ENCODE measurements at regions not wholly inside any gene's neighbourhood (a gene's known extent, or its start where the extent isn't known, plus 50 kb on each side); places are given as distances from the start of the nearest gene placed in this dataset.
A peak's percentile ranks its signal among the peaks of the same experiment; 100 is the strongest.

DNA sequence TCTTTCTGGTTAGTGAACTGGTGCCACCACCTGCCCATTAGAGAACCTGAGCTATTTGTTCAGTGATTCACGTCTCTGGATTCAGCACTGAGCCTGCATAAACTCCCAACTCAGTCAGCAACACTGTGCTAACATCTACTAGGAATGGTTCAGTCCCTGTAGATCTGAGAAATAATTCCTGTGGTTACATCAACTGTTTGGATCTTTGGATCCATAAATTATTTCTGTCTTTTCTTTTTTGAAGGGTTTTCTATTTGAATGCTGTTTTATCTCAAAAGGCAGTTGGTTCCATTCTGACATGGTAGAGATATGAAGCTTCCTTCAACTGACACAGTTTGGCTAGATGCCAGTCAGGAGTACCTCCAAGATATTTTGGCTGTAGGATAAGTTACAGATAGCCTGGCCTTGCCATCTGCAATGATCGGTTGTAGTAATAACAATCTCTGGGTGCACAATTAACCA is 125.9 kb downstream of the TRMT11 start (continued):
- TF ChIP-seq SRF (CRISPR knock-in tag; IDR thresholded peaks at IDR 0.05) (no peak; a peak in 1 of 4 replicates), MCM5 (IDR thresholded peaks at IDR 0.05; ENCODE audit: low read depth) (no peak), TOE1 (IDR thresholded peaks at IDR 0.05; ENCODE audit: borderline replicate concordance) (0 out of 2 replicates have a peak, but pooled peaks have one; percentile 19), TOE1 (CRISPR knock-in tag; IDR thresholded peaks at IDR 0.05; ENCODE audit: borderline replicate concordance, low read depth) (no peak), CXXC5 (CRISPR knock-in tag; IDR thresholded peaks at IDR 0.05) (peak; percentile 50), ZNF75A (CRISPR knock-in tag; IDR thresholded peaks at IDR 0.05) (0 out of 2 replicates have a peak, but pooled peaks have one; percentile 29), CBX1 (IDR thresholded peaks at IDR 0.05; ENCODE audit: low read depth) (no peak), PYGO2 (tag; IDR thresholded peaks at IDR 0.05) (peak; percentile 91), NBN (IDR thresholded peaks at IDR 0.05; ENCODE audit: low read depth) (peak; percentile 86), RBM15 (IDR thresholded peaks at IDR 0.05; ENCODE audit: insufficient read depth, low read length) (no peak), CCNT2 (IDR thresholded peaks at IDR 0.05; ENCODE audit: borderline replicate concordance, extremely low read depth, insufficient read length, low read depth, low read length) (peak; percentile 95), TBL1XR1 (IDR thresholded peaks at IDR 0.05; ENCODE audit: low read length in 2 of 2) (peak in 1 of 2 experiments; percentile 87; a peak in 2 of 4 replicates), SMARCA4 (IDR thresholded peaks at IDR 0.05) (peak; percentile 95), GTF2A2 (tag; IDR thresholded peaks at IDR 0.05) (no peak), CBX2 (IDR thresholded peaks at IDR 0.05; ENCODE audit: insufficient read depth, low read length, poor library complexity, severe bottlenecking) (no peak), ZNF347 (CRISPR knock-in tag; IDR thresholded peaks at IDR 0.05; ENCODE audit: low read depth) (no peak), FOXK2 (conservative IDR thresholded peaks at IDR 0.05 in 1 of 2, IDR thresholded peaks at IDR 0.05 in 1 of 2; ENCODE audit: low read depth in 2 of 2) (peak; percentile 46 to 48; a peak in 1 of 4 replicates), U2AF1 (optimal IDR thresholded peaks at IDR 0.05; ENCODE audit: low read depth, low read length) (no peak), MXI1 (IDR thresholded peaks at IDR 0.05; ENCODE audit: low read depth, low read length) (no peak), ZNF57 (CRISPR knock-in tag; IDR thresholded peaks at IDR 0.05) (no peak), SMAD2 (IDR thresholded peaks at IDR 0.05; ENCODE audit: low read depth, low read length) (no peak)
- TF ChIP-seq, protein P1, sequence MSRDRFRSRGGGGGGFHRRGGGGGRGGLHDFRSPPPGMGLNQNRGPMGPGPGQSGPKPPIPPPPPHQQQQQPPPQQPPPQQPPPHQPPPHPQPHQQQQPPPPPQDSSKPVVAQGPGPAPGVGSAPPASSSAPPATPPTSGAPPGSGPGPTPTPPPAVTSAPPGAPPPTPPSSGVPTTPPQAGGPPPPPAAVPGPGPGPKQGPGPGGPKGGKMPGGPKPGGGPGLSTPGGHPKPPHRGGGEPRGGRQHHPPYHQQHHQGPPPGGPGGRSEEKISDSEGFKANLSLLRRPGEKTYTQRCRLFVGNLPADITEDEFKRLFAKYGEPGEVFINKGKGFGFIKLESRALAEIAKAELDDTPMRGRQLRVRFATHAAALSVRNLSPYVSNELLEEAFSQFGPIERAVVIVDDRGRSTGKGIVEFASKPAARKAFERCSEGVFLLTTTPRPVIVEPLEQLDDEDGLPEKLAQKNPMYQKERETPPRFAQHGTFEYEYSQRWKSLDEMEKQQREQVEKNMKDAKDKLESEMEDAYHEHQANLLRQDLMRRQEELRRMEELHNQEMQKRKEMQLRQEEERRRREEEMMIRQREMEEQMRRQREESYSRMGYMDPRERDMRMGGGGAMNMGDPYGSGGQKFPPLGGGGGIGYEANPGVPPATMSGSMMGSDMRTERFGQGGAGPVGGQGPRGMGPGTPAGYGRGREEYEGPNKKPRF (IDR thresholded peaks at IDR 0.05; ENCODE audit: low read depth, low read length): no peak
- TF ChIP-seq, protein P2, sequence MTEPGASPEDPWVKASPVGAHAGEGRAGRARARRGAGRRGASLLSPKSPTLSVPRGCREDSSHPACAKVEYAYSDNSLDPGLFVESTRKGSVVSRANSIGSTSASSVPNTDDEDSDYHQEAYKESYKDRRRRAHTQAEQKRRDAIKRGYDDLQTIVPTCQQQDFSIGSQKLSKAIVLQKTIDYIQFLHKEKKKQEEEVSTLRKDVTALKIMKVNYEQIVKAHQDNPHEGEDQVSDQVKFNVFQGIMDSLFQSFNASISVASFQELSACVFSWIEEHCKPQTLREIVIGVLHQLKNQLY (CRISPR knock-in tag; conservative IDR thresholded peaks at IDR 0.05): no peak
- TF ChIP-seq, protein P3, sequence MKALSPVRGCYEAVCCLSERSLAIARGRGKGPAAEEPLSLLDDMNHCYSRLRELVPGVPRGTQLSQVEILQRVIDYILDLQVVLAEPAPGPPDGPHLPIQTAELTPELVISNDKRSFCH (CRISPR knock-in tag; IDR thresholded peaks at IDR 0.05): no peak
- TF ChIP-seq, protein P3 (tag; IDR thresholded peaks at IDR 0.05): no peak
- TF ChIP-seq, protein P4, sequence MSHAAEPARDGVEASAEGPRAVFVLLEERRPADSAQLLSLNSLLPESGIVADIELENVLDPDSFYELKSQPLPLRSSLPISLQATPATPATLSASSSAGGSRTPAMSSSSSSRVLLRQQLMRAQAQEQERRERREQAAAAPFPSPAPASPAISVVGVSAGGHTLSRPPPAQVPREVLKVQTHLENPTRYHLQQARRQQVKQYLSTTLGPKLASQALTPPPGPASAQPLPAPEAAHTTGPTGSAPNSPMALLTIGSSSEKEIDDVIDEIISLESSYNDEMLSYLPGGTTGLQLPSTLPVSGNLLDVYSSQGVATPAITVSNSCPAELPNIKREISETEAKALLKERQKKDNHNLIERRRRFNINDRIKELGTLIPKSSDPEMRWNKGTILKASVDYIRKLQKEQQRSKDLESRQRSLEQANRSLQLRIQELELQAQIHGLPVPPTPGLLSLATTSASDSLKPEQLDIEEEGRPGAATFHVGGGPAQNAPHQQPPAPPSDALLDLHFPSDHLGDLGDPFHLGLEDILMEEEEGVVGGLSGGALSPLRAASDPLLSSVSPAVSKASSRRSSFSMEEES (CRISPR knock-in tag; IDR thresholded peaks at IDR 0.05): no peak
